Natural killer cell (primary cell): ENCODE measurements at regions not wholly inside any gene's neighbourhood (a gene's known extent, or its start where the extent isn't known, plus 50 kb on each side); places are given as distances from the start of the nearest gene placed in this dataset.

Experiments
- ATAC-seq, 3 donors: fragments of 150-1000 bp in 2 of 3; fragments of 200-7000 bp in 1 of 3; cut with Tn5 transposase; 1 replicate in 1 of 3; 2 replicates in 2 of 3; pipeline ENCODE4 v1.10.0; 2021; ENCODE audit warnings: mild to moderate bottlenecking in 2 of 3, moderate library complexity in 2 of 3
- DNase-seq, 2 donors: peaks; one replicate each; pipeline versions ENCODE4 v3.0.0 to v3.0.0-alpha.2; 2013 to 2021; ENCODE audit warnings: mixed read lengths in 1 of 2
- H3K27ac ChIP-seq: one replicate; pipeline ENCODE4 v1.5.1; 2013; ENCODE audit warnings: mild to moderate bottlenecking, low read length
- H3K27me3 ChIP-seq: one replicate; pipeline ENCODE4 v1.6.1; 2013; ENCODE audit warnings: low read length; ENCODE audit not compliant: control insufficient read depth, insufficient read depth
- H3K36me3 ChIP-seq: one replicate; pipeline ENCODE4 v1.6.1; 2013; ENCODE audit warnings: low read length; ENCODE audit not compliant: control insufficient read depth, insufficient read depth
- H3K4me1 ChIP-seq: one replicate; pipeline ENCODE4 v1.6.1; 2013; ENCODE audit warnings: low read length; ENCODE audit not compliant: control insufficient read depth, insufficient read depth
- H3K4me3 ChIP-seq: one replicate; pipeline ENCODE4 v1.5.1; 2013; ENCODE audit warnings: low read length
- H3K9me3 ChIP-seq: one replicate; pipeline ENCODE4 v1.6.1; 2013; ENCODE audit warnings: low read length; ENCODE audit not compliant: control insufficient read depth, insufficient read depth
- H3K27ac Mint-ChIP-seq, 2 donors: one replicate each; pipeline ENCODE4 v1.8.0; 2022; ENCODE audit warnings: mild to moderate bottlenecking in 2 of 2, mixed read lengths in 2 of 2, moderate library complexity in 1 of 2
- H3K27me3 Mint-ChIP-seq, 2 donors: one replicate each; pipeline ENCODE4 v1.8.0; 2022; ENCODE audit warnings: low read depth in 2 of 2, mixed read lengths in 2 of 2
- H3K36me3 Mint-ChIP-seq: one replicate; pipeline ENCODE4 v1.8.0; 2022; ENCODE audit warnings: mixed read lengths
- H3K4me1 Mint-ChIP-seq, 2 donors: one replicate each; pipeline ENCODE4 v1.8.0; 2022; ENCODE audit warnings: mixed read lengths in 2 of 2
- H3K4me3 Mint-ChIP-seq: one replicate; pipeline ENCODE4 v1.8.0; 2022; ENCODE audit warnings: mild to moderate bottlenecking, moderate library complexity, mixed read lengths
- H3K9me3 Mint-ChIP-seq, 2 donors: one replicate each; pipeline ENCODE4 v1.8.0; 2022; ENCODE audit warnings: mixed read lengths in 2 of 2
- WGBS: methylation state at CpG from one replicate; pipeline ENCODE4 v1.1.7; 2013; ENCODE audit warnings: missing lambda C conversion rate; ENCODE audit not compliant: insufficient coverage; 5-methylcytosine and 5-hydroxymethylcytosine counted together
- intact Hi-C: fragments of 100-400 bp; cut with micrococcal nuclease; formaldehyde crosslinking; loops from one replicate; pipeline ENCODE4 v1.14.2; 2022
- TF ChIP-seq, protein P1 (sequence below): fragments of 200-600 bp; IDR thresholded peaks from one replicate; pipeline ENCODE4 v1.8.0; 2022; ENCODE audit warnings: antibody characterized with exemption

DNA sequence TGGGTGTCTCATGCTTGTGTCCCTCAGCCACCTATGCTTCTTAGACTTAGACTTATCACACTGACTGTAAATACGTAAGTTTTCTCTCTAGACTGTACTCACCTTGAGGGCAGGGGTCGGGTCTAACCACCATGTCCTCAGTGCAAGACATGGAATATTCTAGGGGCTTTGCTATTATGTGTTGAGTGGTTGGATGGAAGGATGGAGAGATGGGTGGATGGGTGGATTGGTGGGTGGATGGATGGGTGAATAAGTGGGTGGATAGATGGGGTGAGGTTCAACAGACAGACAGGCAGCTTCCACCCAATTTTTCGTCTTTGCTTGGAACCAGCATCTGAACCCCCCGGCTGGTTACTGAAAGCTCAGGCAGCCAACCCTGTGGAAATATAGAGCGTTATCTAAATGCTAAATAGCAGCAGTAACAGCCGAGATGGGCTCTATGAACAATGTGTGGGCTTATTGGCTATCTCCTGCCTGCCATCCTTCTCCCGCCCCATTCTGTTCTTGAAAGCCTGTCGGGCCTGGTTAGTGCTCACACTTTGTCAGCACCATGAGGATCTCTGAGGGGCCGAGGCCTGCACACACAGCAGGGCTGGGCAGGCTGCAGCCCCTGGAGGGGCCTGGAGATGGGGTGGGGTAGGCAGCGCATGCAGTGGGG, 130.7 kb downstream of the ACTL8 start:
- H3K9me3 Mint-ChIP-seq = no peaks in the 10 kb centered on the region
- Histone ChIP-seq H3K9me3 (no peaks in the 10 kb centered on the region), H3K4me3 (no peak overlapping the region), H3K36me3 (no peaks in the 10 kb centered on the region), H3K27ac (no peak overlapping the region), H3K27me3 (no peaks in the 10 kb centered on the region), H3K4me1 (no peaks in the 10 kb centered on the region)
- no peaks in the 10 kb centered on the region for H3K4me1 Mint-ChIP-seq
- peaks cover 1 to 9% of the 10 kb centered on the region in 2 donors for H3K27me3 Mint-ChIP-seq
- ATAC-seq (no peak), DNase-seq (no peak)
- TF ChIP-seq, protein P1, sequence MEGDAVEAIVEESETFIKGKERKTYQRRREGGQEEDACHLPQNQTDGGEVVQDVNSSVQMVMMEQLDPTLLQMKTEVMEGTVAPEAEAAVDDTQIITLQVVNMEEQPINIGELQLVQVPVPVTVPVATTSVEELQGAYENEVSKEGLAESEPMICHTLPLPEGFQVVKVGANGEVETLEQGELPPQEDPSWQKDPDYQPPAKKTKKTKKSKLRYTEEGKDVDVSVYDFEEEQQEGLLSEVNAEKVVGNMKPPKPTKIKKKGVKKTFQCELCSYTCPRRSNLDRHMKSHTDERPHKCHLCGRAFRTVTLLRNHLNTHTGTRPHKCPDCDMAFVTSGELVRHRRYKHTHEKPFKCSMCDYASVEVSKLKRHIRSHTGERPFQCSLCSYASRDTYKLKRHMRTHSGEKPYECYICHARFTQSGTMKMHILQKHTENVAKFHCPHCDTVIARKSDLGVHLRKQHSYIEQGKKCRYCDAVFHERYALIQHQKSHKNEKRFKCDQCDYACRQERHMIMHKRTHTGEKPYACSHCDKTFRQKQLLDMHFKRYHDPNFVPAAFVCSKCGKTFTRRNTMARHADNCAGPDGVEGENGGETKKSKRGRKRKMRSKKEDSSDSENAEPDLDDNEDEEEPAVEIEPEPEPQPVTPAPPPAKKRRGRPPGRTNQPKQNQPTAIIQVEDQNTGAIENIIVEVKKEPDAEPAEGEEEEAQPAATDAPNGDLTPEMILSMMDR = no peak
- WGBS = 83% methylated on average over 10 of the region's 10 CpGs
- no peak overlapping the region for H3K27ac Mint-ChIP-seq
- H3K36me3 Mint-ChIP-seq = no peaks in the 10 kb centered on the region
- H3K4me3 Mint-ChIP-seq = no peak overlapping the region
- intact Hi-C loops = no loop called here

DNA sequence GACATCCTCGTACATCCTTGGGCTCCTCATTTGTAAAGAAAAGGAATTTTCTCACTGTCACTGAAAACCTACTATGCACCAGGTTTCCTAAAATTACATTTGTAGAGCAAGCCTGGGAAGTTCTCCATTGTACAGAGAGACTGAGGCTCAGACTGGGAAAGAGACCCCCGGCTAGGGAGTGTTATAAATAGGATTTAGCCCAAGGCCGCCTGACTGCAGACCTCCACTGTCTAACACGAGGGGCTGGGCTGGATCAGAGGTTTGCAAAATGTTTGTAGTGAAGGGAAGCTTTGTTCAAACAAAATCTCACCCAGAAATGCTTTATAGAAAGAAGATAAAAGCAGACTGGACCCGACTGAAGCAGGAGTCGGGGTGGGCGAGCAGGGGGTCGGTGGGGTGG, 131.3 kb downstream of the ACTL8 start:
- intact Hi-C loops = no loop called here
- H3K27ac Mint-ChIP-seq = no peak overlapping the region
- TF ChIP-seq, protein P1 = no peak

DNA sequence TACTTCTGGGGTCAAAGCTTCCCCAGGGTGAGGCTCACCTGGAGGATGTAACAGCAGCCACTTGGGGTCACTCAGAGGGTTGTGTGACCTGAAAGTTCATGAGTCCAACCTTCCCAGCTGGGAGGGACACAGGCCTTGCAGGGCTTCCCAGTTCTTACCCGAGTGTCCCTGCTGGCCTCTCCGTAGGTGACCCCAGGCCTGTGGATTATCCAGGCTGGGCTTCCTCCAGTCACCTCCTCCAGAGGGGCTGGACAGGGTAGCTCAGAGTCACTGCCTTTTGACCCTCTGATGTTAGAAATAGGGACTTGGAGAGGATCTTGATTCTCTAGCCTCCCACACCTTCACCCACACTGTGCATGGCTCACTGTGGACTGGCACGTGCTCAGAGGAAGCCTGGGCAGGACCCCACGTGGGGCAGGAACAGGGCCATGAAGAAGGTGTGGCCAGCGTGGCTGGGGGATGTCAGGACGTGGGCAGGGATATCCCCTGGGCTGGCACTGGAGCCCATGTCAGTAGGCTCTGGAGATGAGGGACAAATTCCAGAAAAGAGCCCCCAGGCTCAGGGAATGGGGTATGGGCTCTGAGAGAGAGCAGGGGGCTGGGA, 131.8 kb downstream of the ACTL8 start:
- intact Hi-C loops = no loop called here

More for the DNA sequence above, 131.3 kb downstream of the ACTL8 start:
- peaks cover 7 to 13% of the 10 kb centered on the region in 2 donors for H3K27me3 Mint-ChIP-seq
- no peak for ATAC-seq
- Histone ChIP-seq H3K36me3 (no peaks in the 10 kb centered on the region), H3K27ac (no peak overlapping the region), H3K27me3 (no peaks in the 10 kb centered on the region), H3K4me3 (no peak overlapping the region), H3K9me3 (no peaks in the 10 kb centered on the region), H3K4me1 (no peaks in the 10 kb centered on the region)
- 75% methylated on average over 8 of the region's 8 CpGs for WGBS
- no peaks in the 10 kb centered on the region for H3K4me1 Mint-ChIP-seq
- DNase-seq = no peak
- no peaks in the 10 kb centered on the region for H3K9me3 Mint-ChIP-seq
- no peak overlapping the region for H3K4me3 Mint-ChIP-seq
- H3K36me3 Mint-ChIP-seq = no peaks in the 10 kb centered on the region

More for the DNA sequence above, 131.8 kb downstream of the ACTL8 start:
- DNase-seq (no peak), ATAC-seq (no peak)
- H3K4me1 ChIP-seq = no peaks in the 10 kb centered on the region
- H3K27me3 ChIP-seq = no peaks in the 10 kb centered on the region
- H3K27ac Mint-ChIP-seq = no peak overlapping the region
- H3K27ac ChIP-seq = no peak overlapping the region
- no peaks in the 10 kb centered on the region for H3K36me3 ChIP-seq
- H3K4me3 ChIP-seq = no peak overlapping the region
- no peaks in the 10 kb centered on the region for H3K4me1 Mint-ChIP-seq
- WGBS = 44% methylated on average over 6 of the region's 6 CpGs
- TF ChIP-seq, protein P1 = no peak
- H3K9me3 Mint-ChIP-seq = no peaks in the 10 kb centered on the region
- H3K4me3 Mint-ChIP-seq = no peak overlapping the region
- no peaks in the 10 kb centered on the region for H3K9me3 ChIP-seq
- no peaks in the 10 kb centered on the region for H3K36me3 Mint-ChIP-seq
- H3K27me3 Mint-ChIP-seq = peaks cover 7 to 13% of the 10 kb centered on the region in 2 donors
